Right lobe of liver (tissue), 4 donors: ENCODE measurements at regions not wholly inside any gene's neighbourhood (a gene's known extent, or its start where the extent isn't known, plus 50 kb on each side); places are given as distances from the start of the nearest gene placed in this dataset.
"Not testable (repeated sequence)": the region's sequence is repeated elsewhere in the genome, so short reads cannot be mapped to it uniquely, and the experiment has no call there.

Experiments
- POLR2A ChIP-seq: fragments of 450-650 bp; IDR thresholded peaks from one replicate; pipeline ENCODE4 v1.6.1; 2017; ENCODE audit warnings: antibody characterized with exemption, mild to moderate bottlenecking
- TF ChIP-seq, protein P1 (sequence below), 4 donors: fragments of 200-600 bp in 3 of 4; fragments of 450-650 bp in 1 of 4; IDR thresholded peaks; one replicate each; pipeline versions ENCODE4 v1.5.1 to v1.8.0; 2016 to 2022; ENCODE audit warnings: antibody characterized with exemption in 4 of 4, mild to moderate bottlenecking in 2 of 4
- donor health status: DM: no; HTN: no; CAD: no.
- donor health status: DM: no; HTN: no; CAD: no.
- donor health status: DM: no; HTN: yes; CAD: no.

DNA sequence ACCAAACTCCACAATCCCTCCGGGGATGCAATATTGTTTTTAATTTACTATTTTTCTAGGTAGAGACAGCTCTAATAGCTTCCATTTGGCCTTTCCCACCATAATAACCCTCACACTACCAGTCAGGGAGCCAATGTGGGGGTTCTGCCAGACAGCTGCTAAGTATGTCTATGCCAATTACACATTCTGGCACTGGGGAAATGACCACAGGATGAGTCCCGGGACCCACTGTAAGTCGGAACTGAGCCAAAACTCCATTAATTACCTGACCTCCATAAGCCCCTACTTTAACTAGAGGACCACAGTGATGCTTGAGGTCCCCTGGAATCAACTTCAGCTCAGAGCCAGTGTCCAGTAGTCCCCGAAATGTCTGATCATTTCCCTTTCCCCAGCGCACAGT, 95.2 kb upstream of the USP25 start:
- TF ChIP-seq POLR2A, result not testable (repeated sequence)
- TF ChIP-seq, protein P1, sequence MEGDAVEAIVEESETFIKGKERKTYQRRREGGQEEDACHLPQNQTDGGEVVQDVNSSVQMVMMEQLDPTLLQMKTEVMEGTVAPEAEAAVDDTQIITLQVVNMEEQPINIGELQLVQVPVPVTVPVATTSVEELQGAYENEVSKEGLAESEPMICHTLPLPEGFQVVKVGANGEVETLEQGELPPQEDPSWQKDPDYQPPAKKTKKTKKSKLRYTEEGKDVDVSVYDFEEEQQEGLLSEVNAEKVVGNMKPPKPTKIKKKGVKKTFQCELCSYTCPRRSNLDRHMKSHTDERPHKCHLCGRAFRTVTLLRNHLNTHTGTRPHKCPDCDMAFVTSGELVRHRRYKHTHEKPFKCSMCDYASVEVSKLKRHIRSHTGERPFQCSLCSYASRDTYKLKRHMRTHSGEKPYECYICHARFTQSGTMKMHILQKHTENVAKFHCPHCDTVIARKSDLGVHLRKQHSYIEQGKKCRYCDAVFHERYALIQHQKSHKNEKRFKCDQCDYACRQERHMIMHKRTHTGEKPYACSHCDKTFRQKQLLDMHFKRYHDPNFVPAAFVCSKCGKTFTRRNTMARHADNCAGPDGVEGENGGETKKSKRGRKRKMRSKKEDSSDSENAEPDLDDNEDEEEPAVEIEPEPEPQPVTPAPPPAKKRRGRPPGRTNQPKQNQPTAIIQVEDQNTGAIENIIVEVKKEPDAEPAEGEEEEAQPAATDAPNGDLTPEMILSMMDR (IDR thresholded peaks at IDR 0.05), result not testable (repeated sequence)
